GM19467 (cell line): ENCODE measurements at regions not wholly inside any gene's neighbourhood (a gene's known extent, or its start where the extent isn't known, plus 50 kb on each side); places are given as distances from the start of the nearest gene placed in this dataset.

Source experiments
- ATAC-seq: cut with Tn5 transposase; IDR thresholded peaks from one replicate; pipeline ENCODE4 v1.9.1; 2021; ENCODE audit warnings: mild to moderate bottlenecking, moderate library complexity; ENCODE audit not compliant: unreplicated experiment

GRCh38 chr10:55033061-55033460, 232.0 kb upstream of the PCDH15 start:
- no peak for ATAC-seq

DNA sequence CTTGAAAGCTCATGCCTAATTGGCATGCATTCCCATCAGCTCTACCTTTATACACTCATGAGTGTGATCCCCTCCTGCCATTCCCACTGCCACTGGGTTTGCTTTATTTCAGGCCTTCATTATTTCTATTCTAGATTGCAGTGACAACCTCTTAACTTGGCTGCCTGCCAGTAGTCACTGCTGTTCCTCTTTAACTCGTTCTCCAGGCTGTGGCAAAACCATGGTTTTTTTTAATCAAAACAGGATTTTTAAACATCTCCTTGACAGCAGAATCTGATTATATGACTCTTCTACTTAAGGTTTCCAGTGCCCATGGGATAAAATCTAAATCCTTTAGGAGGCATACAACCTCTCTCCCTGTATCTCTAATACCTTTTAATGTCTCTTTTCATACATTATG, 223.7 kb upstream of the PCDH15 start:
- no peak for ATAC-seq

GRCh38 chr10:55019439-55019838, 218.4 kb upstream of the PCDH15 start:
- ATAC-seq = no peak

GRCh38 chr10:55013318-55013717, 212.3 kb upstream of the PCDH15 start:
- no peak for ATAC-seq

GRCh38 chr10:55002420-55002819, 201.4 kb upstream of the PCDH15 start:
- ATAC-seq = no peak

- no peak for ATAC-seq
Observed at GRCh38 chr10:55001422-55001821, 200.4 kb upstream of the PCDH15 start.

GRCh38 chr10:54993148-54993547, 192.1 kb upstream of the PCDH15 start:
- ATAC-seq = no peak

- ATAC-seq = no peak
Observed at GRCh38 chr10:54985732-54986131, 184.7 kb upstream of the PCDH15 start.

DNA sequence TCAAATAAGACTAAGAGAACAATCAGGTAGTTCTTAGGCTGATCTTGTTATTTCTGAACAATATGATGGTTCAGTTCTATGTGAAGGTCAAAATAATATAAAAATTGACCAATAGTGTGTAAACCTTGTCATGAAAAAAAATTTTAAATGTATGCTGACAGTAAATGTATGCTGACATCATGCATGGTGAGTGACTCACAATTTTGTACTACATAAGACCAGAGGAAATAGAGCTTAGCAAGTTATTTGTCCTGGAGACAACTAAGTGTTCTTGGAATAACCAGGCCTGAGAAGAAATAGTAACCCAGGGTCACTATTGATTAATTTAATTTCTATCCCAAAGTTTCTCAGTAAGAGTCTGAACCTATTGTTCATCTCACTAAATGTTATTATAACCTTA, 182.2 kb upstream of the PCDH15 start:
- ATAC-seq = no peak

DNA sequence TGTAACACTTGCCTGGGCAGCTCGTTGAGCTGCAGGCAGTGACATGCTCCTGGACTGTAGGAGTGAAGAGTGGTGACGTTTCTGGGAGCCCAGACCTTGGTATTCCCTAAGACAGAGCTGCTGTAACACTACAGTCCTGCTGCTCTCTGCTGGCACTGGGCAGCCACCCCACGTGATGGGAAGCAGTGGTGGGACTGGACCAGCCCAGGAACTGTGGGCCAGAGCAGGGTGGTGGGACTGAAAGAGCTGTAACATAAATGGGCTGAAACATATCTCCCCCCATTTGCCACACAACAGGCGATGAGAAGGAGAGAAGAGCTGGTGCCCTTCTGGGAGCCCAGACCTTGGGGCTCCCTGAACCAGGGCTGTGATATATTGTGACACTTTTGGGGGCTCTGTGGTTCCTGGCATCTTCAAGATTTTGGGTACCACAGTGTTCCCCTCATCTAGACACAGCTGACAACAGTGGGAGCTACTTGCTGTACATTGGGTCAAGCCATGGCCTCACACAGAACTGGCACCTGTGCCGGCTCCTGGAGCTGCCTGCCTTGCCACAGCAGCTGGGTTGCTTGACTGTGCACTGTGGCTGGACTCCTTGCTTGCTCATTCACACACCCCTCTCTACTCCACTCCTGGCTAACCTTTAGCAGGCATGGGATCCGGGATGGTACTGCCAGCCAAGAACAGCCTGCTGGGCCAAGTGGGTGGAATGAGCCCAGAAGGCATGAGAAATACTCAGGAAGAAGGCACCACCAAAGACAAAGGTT, 161.3 kb upstream of the PCDH15 start:
- no peak for ATAC-seq

DNA sequence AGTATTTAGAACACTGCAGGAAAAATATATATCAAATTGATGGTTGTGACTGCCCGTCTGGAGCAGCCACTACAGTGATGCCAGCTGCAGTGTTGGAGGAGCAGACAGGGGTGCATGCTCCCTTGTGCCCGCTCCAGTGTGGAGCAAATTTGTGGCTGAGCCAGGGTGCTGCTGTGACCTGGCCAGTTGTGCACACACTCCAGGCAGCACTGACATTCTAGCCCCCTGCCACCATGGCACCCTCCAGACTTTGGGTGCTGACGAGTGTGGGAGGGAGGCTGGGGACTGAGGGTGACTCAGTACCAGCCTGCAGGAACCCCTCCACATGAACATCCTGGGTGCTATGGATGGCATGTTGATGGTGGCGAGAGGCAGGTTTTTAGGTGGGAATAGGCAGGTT, 160.0 kb upstream of the PCDH15 start:
- no peak for ATAC-seq

- no peak for ATAC-seq
Observed at GRCh38 chr10:54958844-54959243, 157.8 kb upstream of the PCDH15 start.

DNA sequence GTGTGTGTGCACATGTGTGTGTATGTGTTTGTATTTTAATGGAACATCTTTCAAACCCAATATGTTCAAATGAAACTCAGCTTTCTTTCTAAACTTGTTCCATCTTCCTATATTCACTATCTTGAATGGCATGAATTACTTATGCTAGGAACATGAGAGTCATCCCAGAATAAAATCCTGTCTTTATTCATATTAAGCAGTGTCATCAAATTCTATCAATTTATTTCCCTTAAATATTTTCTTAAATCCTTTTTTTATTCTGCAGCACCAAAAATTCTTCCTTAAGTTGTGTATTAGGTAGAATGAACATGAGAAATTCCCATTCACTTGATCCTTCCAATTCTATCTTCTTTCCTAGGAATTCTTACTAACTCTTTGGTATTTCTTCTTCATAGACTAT, 146.6 kb upstream of the PCDH15 start:
- no peak for ATAC-seq

DNA sequence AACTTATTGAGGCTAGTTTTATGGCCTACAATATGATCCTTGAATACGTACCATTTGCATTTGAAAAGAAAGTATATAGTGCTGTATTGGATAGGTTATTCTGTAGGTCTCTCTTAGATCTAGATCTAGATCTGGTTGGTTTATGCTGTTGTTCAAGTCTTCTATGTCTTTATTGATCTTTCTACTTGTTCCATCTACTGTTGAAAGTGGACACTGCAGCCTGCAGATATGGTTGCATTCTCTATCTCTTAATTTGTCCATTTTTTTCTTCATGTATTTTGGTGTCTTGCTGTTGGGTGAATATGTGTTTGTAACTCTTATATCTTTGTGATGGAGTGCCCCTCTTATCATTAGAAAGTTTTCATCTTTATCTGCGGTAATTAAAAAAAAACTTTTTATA, 139.4 kb upstream of the PCDH15 start:
- no peak for ATAC-seq

GRCh38 chr10:54914049-54914448, 113.0 kb upstream of the PCDH15 start:
- ATAC-seq = no peak

DNA sequence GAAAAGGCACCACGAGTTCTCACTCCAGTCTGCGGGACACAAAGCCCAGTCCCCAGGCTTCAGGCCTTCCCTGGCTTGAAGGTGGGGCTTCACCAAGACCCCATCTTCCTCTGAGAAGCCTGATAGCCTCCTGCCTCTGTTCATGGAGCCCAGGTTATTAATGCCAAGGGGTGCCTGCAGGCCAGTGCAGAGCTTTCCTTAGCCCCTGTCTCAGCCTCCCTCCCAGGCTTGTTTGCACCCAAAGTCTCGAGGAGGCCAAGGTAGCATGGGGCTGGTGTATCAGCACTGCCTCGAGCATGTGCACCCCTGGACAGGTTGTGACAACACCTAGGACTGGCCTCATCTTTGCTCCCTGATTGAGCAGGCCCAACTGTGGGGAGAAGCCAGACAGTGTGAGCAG, 108.1 kb upstream of the PCDH15 start:
- no peak for ATAC-seq

DNA sequence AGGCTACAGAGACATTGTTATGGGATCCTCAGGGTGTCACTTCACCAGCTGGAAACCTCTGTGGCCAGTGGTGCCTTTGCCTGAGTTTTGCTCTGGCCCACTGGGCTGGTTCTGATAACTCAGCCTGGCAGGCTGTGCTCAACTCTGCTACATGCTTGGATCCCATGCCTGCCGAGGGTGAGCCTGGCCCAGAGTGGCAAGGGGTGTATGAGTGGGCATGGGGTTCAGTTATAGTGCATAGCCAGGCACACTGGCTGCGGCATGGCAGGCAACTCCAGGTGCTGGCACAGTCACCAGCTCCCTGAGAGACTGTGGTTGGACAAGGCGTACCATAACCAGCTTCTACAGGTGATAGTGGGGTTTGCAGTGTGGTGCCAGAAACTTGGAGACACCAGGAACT, 107.0 kb upstream of the PCDH15 start:
- no peak for ATAC-seq

DNA sequence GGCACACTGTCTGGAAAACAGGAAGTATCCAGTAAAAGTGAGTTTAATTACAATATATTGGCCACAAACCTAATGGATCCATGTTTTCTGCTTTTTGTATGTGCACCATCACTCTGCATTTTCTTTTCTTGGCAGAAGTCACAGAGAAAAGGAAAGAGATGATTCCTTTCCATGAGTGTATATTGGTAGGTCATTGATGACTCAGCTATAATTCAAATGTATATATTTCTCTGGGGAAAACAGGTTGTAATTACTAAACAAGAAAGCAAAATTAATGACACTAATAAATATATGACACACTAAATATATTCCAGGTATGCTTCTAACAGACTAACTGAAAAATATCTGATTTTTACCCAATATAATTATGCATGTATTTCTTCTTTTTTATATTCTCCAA, 105.9 kb upstream of the PCDH15 start:
- ATAC-seq = no peak

DNA sequence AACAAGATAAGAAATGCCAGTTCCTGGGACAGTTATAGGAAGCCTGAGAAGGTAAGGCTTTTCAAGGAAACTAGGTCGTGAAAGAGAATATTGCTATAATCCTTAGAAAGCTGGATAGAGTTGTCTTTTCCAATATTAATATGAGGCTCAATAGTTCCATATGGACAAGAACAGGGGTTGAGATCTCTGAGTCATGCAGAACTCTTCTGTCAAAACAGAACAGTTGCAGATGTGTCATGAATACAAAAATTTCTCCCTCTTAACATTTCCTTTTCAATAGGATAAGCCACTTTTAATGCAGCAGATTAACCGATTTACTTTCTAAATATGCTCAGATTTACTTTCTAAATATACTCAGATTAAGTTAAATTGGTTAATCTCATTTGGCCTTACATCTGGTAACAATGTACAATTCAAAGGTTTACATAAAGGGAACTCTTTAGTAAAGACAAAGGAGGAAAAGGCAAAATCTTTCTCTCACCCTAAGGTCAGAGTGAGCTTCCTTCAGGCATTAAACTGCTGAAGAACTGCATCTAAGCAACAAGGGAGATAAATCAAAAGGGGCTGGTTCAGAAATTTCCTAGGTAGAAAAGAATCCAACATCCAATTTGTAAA, 104.7 kb upstream of the PCDH15 start:
- ATAC-seq = no peak

- no peak for ATAC-seq
Observed at GRCh38 chr10:54904833-54905232, 103.8 kb upstream of the PCDH15 start.

GRCh38 chr10:54903745-54904144, 102.7 kb upstream of the PCDH15 start:
- ATAC-seq = no peak

DNA sequence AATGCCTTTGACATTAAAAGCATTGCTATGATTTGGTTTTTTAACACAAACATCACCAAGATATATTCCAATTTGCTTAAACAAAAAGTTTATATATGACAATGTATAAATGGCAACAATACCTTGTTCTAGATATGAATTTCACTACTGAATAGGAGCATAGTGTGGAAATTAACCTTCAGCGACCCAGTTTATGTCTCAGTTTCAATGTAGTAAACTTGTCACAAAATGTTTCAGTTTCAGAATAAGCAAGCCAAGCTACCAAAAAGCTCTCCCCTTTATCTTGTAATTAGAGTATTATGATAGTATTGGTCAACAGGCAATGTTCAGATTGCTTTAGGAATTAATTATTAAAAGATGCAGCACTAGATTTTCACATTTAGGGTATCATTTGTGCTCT, 99.6 kb upstream of the PCDH15 start:
- ATAC-seq = peak; percentile 87

GRCh38 chr10:54880996-54881395, 80.0 kb upstream of the PCDH15 start:
- ATAC-seq = no peak
